Gastrocnemius medialis (tissue), 4 donors: ENCODE measurements at regions not wholly inside any gene's neighbourhood (a gene's known extent, or its start where the extent isn't known, plus 50 kb on each side); places are given as distances from the start of the nearest gene placed in this dataset.
"Not testable (repeated sequence)": the region's sequence is repeated elsewhere in the genome, so short reads cannot be mapped to it uniquely, and the experiment has no call there.

Experiments used
- POLR2A ChIP-seq, 2 donors: fragments of 450-650 bp; IDR thresholded peaks; one replicate each; pipeline ENCODE4 v1.6.1; 2017; ENCODE audit warnings: antibody characterized with exemption in 2 of 2, mild to moderate bottlenecking in 2 of 2, moderate library complexity in 2 of 2
- TF ChIP-seq, protein P1 (sequence below), 5 experiments: fragments of 450-650 bp in 3 of 5; fragments of 200-600 bp in 2 of 5; sonication (generic) in 2 of 5; IDR thresholded peaks in 4 of 5; conservative IDR thresholded peaks in 1 of 5; 1 replicate in 4 of 5; 2 replicates in 1 of 5; pipeline ENCODE4 v1.5.1; 2016 to 2019; ENCODE audit warnings: antibody characterized with exemption in 5 of 5, mild to moderate bottlenecking in 3 of 5, moderate library complexity in 3 of 5

DNA sequence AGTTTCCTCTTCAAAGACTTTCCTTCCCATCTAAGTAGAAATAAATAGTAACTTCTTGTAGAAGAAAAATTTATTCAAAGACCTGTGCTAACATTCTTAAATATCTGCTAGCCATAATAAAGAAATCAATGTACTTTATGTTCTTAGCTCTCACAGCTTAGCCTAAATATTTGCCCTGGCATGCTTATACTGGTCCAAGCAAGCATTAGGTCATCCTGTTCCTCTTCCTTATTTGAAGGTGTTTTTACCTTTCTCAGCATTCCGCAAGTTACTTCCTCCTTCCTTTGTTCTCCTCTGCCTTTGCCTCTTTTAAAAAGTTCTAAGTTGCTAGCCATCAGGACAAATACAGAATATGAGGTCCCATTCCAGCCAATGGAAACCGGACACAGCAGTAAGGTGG is 623.9 kb downstream of the EPM2A start:
- TF ChIP-seq POLR2A (IDR thresholded peaks at IDR 0.05): not testable (repeated sequence)
- TF ChIP-seq, protein P1, sequence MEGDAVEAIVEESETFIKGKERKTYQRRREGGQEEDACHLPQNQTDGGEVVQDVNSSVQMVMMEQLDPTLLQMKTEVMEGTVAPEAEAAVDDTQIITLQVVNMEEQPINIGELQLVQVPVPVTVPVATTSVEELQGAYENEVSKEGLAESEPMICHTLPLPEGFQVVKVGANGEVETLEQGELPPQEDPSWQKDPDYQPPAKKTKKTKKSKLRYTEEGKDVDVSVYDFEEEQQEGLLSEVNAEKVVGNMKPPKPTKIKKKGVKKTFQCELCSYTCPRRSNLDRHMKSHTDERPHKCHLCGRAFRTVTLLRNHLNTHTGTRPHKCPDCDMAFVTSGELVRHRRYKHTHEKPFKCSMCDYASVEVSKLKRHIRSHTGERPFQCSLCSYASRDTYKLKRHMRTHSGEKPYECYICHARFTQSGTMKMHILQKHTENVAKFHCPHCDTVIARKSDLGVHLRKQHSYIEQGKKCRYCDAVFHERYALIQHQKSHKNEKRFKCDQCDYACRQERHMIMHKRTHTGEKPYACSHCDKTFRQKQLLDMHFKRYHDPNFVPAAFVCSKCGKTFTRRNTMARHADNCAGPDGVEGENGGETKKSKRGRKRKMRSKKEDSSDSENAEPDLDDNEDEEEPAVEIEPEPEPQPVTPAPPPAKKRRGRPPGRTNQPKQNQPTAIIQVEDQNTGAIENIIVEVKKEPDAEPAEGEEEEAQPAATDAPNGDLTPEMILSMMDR (IDR thresholded peaks at IDR 0.05 in 4 of 5, conservative IDR thresholded peaks at IDR 0.05 in 1 of 5): not testable (repeated sequence)
